Activated CD8-positive, alpha-beta T cell treated with anti-CD3 and anti-CD28 coated beads for 36 hours (primary cell): ENCODE measurements at regions not wholly inside any gene's neighbourhood (a gene's known extent, or its start where the extent isn't known, plus 50 kb on each side); places are given as distances from the start of the nearest gene placed in this dataset.

ENCODE experiments used
- ATAC-seq: fragments of 200-7000 bp; cut with Tn5 transposase; one replicate; pipeline ENCODE4 v1.10.0; 2021; ENCODE audit warnings: mild to moderate bottlenecking, moderate library complexity
- CTCF ChIA-PET: fragments of 350-600 bp; sonication (Branson Sonifier 250); formaldehyde crosslinking; loops from one replicate; lab custom pipeline; 2021; ENCODE audit warnings: antibody characterized with exemption; lab: Charles Lee
- POLR2A ChIA-PET: fragments of 350-600 bp; sonication (Branson Sonifier 250); formaldehyde crosslinking; loops from one replicate; lab custom pipeline; 2021; ENCODE audit warnings: antibody characterized with exemption; lab: Charles Lee
- DNase-seq: peaks from one replicate; pipeline ENCODE4 v3.0.0-alpha.2; 2020
- H3K27ac Mint-ChIP-seq: one replicate; pipeline ENCODE4 v1.8.0; 2021; ENCODE audit warnings: mild to moderate bottlenecking, mixed read lengths
- H3K27me3 Mint-ChIP-seq: one replicate; pipeline ENCODE4 v1.8.0; 2021; ENCODE audit warnings: mixed read lengths
- H3K36me3 Mint-ChIP-seq: one replicate; pipeline ENCODE4 v1.8.0; 2021; ENCODE audit warnings: low read depth, mixed read lengths
- H3K4me1 Mint-ChIP-seq: one replicate; pipeline ENCODE4 v1.8.0; 2021; ENCODE audit warnings: low read depth, mixed read lengths
- H3K4me3 Mint-ChIP-seq: one replicate; pipeline ENCODE4 v1.8.0; 2021; ENCODE audit warnings: mild to moderate bottlenecking, moderate library complexity, mixed read lengths
- H3K9me3 Mint-ChIP-seq: one replicate; pipeline ENCODE4 v1.8.0; 2021; ENCODE audit warnings: mixed read lengths
- CTCF ChIP-seq: fragments of 200-600 bp; IDR thresholded peaks from one replicate; pipeline ENCODE4 v1.8.0; 2022; ENCODE audit warnings: antibody characterized with exemption, mild to moderate bottlenecking
- intact Hi-C: fragments of 100-400 bp; cut with micrococcal nuclease; formaldehyde crosslinking; loops from one replicate; pipeline ENCODE4 v1.10.0; 2022

GRCh38 chr22:48703265-48703941 is 1124.3 kb downstream of the BRD1 start:
- no peak for DNase-seq

GRCh38 chr22:48702573-48703264 is 1125.0 kb downstream of the BRD1 start:
- Mint-ChIP-seq H3K36me3 (no peaks in the 10 kb centered on the region), H3K4me3 (no peak overlapping the region), H3K4me1 (no peaks in the 10 kb centered on the region), H3K9me3 (no peaks in the 10 kb centered on the region), H3K27ac (no peak overlapping the region), H3K27me3 (no peaks in the 10 kb centered on the region)
- ChIA-PET CTCF (no interaction called here), POLR2A (no interaction called here)
- ATAC-seq = no peak
- intact Hi-C loops = no loop called here
- no peak for TF ChIP-seq CTCF
- DNase-seq = no peak

More at GRCh38 chr22:48703265-48703941, 1124.3 kb downstream of the BRD1 start:
- Mint-ChIP-seq H3K36me3 (no peaks in the 10 kb centered on the region), H3K27me3 (no peaks in the 10 kb centered on the region), H3K4me1 (no peaks in the 10 kb centered on the region), H3K9me3 (no peaks in the 10 kb centered on the region), H3K4me3 (no peak overlapping the region), H3K27ac (no peak overlapping the region)
- TF ChIP-seq CTCF = no peak
- CTCF ChIA-PET = no interaction called here
- intact Hi-C loops = no loop called here
- POLR2A ChIA-PET = no interaction called here
- ATAC-seq = no peak

DNA sequence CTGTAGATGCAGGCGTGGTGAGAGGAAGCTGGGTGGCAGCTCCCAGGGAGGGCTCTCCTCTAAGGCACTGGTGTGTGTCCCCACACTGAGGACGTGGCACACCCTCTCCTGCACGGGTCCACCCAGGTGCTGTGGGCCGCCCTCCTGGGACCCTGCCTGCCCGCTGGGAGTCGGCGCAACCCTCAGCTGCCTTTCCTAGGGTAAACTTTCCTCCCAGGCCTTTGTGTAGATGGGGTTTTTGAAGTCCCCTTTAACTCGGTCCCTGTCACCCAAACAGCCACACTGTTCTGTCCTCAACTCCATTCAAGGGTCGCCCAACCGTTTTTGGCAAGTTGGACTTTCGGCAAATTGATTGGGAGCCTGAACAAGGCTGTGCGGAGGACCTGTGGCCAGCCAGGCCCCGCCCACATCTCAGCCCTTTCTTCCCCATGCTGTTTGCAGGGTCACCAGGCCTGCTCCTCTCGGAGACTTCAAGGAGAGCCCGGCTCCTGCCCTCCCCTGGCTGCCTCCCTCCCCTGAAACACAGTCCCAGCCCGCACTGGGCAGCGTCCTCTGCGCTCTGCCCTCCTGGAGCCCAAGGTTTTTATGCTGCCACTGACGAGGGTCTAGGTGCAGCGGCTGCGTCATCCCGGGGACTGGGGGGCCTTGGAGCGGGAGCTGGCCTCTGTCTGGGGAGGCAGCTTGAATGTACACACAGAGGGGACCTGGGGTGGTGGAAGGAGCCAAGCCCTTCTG is 1126.2 kb downstream of the BRD1 start:
- Mint-ChIP-seq H3K36me3 (no peaks in the 10 kb centered on the region), H3K4me1 (no peaks in the 10 kb centered on the region), H3K27ac (no peak overlapping the region), H3K9me3 (no peaks in the 10 kb centered on the region), H3K4me3 (no peak overlapping the region), H3K27me3 (no peaks in the 10 kb centered on the region)
- DNase-seq = no peak
- ATAC-seq = no peak
- CTCF ChIA-PET = no interaction called here
- no peak for TF ChIP-seq CTCF
- intact Hi-C loops = no loop called here
- POLR2A ChIA-PET = no interaction called here

- ATAC-seq (no peak), DNase-seq (no peak)
- no peak overlapping the region for H3K27ac Mint-ChIP-seq
- no peak overlapping the region for H3K4me3 Mint-ChIP-seq
- no peaks in the 10 kb centered on the region for H3K4me1 Mint-ChIP-seq
- intact Hi-C loops = no loop called here
- ChIA-PET CTCF (no interaction called here), POLR2A (no interaction called here)
- no peaks in the 10 kb centered on the region for H3K36me3 Mint-ChIP-seq
- TF ChIP-seq CTCF = no peak
- H3K9me3 Mint-ChIP-seq = no peaks in the 10 kb centered on the region
- H3K27me3 Mint-ChIP-seq = no peaks in the 10 kb centered on the region
Observed at GRCh38 chr22:48700566-48701295, 1126.9 kb downstream of the BRD1 start.
